Astrocyte (in vitro differentiated cells and primary cell): ENCODE measurements at regions not wholly inside any gene's neighbourhood (a gene's known extent, or its start where the extent isn't known, plus 50 kb on each side); places are given as distances from the start of the nearest gene placed in this dataset.

ENCODE experiments used
- CTCF ChIP-seq: IDR thresholded peaks from 2 replicates; pipeline ENCODE4 v1.5.1; 2011; ENCODE audit warnings: low read depth, mild to moderate bottlenecking, inconsistent platforms, low read length, moderate library complexity; ENCODE audit not compliant: insufficient read depth
- EZH2 ChIP-seq: IDR thresholded peaks from 2 replicates; pipeline ENCODE4 v1.6.1; 2012; ENCODE audit warnings: mild to moderate bottlenecking, low read length, inconsistent platforms; ENCODE audit not compliant: insufficient read depth

DNA sequence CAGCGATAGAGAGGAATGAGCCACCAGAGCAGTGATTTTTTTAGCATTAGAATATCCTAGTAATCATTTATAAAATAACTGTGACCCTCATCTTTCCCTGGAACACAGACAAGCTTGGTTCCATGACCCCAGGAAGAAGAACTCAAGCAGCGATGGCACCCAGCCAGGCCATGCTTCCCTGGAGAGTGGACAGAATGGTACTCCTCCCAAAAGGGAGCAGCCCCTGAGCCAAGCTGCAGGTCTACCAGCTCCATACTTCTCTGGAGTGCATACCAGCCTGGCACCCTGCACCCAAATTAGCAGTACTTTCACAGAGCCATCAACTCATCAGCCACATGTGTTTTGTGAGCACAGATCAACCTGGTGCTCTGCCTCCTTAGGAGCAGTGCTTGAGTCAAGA lies 310.9 kb upstream of the PCDH10 start:
- no peak for TF ChIP-seq CTCF
- TF ChIP-seq EZH2: no peak
